SU-DHL-6 (cell line): ENCODE measurements at regions not wholly inside any gene's neighbourhood (a gene's known extent, or its start where the extent isn't known, plus 50 kb on each side); places are given as distances from the start of the nearest gene placed in this dataset.

Experiments
- EZH2phosphoT487 ChIP-seq: fragments of 200-600 bp; sonication (generic), shearing (Covaris generic); conservative IDR thresholded peaks from 2 replicates; pipeline ENCODE4 v1.6.1; 2018; ENCODE audit warnings: mild to moderate bottlenecking, antibody characterized with exemption, low read length, moderate library complexity, mixed read lengths
- TF ChIP-seq, protein P1 (sequence below): fragments of 200-600 bp; sonication (generic); IDR thresholded peaks from one replicate; pipeline ENCODE4 v1.5.1; 2017; ENCODE audit warnings: antibody characterized with exemption, mild to moderate bottlenecking, low read length, moderate library complexity; ENCODE audit not compliant: insufficient read depth, poor library complexity, severe bottlenecking

DNA sequence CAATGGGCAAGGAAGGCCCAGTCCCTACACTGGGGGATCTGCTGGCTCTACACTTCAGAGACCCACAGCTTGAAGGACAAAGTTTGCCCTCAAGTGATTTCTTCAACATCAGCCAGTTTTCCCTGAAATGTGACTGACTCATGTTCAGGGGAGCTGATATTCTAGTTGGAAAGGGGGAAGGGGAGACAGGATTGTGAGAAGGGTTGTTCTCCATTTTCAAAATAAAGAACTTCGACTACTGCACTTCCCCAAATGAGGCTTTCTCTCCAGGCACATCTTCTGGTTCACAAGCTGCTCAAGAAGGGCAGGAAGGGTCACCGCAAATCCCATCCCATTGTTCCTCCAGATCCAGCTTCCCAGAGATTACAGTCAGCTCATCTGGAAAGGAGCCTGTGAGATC lies 117.6 kb downstream of the BCL2L11 start:
- TF ChIP-seq, protein P1, sequence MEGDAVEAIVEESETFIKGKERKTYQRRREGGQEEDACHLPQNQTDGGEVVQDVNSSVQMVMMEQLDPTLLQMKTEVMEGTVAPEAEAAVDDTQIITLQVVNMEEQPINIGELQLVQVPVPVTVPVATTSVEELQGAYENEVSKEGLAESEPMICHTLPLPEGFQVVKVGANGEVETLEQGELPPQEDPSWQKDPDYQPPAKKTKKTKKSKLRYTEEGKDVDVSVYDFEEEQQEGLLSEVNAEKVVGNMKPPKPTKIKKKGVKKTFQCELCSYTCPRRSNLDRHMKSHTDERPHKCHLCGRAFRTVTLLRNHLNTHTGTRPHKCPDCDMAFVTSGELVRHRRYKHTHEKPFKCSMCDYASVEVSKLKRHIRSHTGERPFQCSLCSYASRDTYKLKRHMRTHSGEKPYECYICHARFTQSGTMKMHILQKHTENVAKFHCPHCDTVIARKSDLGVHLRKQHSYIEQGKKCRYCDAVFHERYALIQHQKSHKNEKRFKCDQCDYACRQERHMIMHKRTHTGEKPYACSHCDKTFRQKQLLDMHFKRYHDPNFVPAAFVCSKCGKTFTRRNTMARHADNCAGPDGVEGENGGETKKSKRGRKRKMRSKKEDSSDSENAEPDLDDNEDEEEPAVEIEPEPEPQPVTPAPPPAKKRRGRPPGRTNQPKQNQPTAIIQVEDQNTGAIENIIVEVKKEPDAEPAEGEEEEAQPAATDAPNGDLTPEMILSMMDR = no peak
- TF ChIP-seq EZH2phosphoT487 = no peak
